NCI-H82 (cell line): ENCODE measurements at regions not wholly inside any gene's neighbourhood (a gene's known extent, or its start where the extent isn't known, plus 50 kb on each side); places are given as distances from the start of the nearest gene placed in this dataset.
"Not testable (repeated sequence)": the region's sequence is repeated elsewhere in the genome, so short reads cannot be mapped to it uniquely, and the experiment has no call there.

Source experiments
- DNase-seq: peaks from one replicate; lab custom pipeline; 2025; lab: John Stamatoyannopoulos, UW

- peak; percentile 41 for DNase-seq
Observed at GRCh38 chr9:134546746-134547145, 94.9 kb upstream of the COL5A1 start.

GRCh38 chr9:134547161-134548100, 94.2 kb upstream of the COL5A1 start:
- DNase-seq = no peak

DNA sequence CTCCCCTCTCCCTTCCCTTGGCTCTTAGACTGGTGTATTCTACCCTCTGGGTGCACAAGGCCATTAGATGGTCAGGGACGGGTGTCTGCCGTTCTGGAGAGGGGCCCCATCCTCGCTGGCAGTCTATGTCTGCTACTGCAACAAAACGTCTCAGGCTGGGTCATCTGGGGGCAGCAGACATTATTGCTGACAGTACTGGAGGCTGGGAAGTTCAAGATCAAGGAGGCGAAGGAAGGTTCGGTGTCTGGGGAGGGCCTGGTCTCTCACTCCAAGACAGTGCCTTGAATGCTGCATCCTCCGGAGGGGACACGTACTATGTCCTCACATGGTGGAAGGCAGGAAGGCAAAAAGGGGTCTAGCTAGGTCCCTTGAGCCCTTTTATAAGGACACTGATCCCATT, 93.4 kb upstream of the COL5A1 start:
- no peak for DNase-seq

DNA sequence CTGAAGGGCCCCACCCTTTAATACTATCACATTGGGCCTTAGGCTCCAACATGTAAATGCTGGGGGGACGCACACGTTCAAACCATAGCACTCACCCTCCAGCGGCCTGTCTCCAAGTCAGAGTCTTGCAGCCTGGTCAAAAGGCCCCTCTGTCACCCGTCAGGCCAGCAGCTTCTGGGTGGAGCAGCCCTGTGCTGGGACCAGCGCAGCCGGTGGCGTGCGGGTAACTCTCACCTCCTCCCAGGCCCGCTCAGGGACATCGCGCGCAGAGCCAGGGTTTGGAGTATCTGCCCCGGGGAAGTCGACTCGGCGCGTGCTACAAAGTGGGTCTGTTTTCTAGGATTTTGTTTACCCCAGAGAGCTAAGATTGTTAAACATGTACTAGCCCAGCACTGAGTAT, 93.0 kb upstream of the COL5A1 start:
- no peak for DNase-seq

DNA sequence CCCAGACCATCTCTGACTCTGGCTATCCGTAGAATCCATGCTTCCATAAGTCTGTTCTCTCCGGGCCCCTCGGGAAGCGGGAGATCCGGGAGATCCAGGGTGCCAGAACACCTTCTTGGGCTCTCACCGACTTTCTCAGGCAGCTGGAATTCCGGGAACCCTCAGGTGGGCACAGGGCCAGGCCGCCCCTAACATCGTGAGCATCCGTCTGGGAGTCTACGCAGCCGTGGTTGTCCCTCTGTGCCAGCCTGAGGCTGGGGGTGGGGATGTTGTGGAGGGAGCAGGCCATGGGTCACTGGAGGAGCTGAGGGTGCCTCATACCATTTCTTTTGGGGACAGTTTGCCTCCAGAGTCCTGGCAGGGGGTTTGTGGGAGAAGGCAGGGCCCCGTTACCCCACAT, 92.3 kb upstream of the COL5A1 start:
- no peak for DNase-seq

- not testable (repeated sequence) for DNase-seq
Observed at GRCh38 chr9:134550081-134550480, 91.5 kb upstream of the COL5A1 start.

- peak; percentile 49 for DNase-seq
Observed at GRCh38 chr9:134550584-134550983, 91.0 kb upstream of the COL5A1 start.

- DNase-seq = no peak
Observed at GRCh38 chr9:134551176-134551575, 90.4 kb upstream of the COL5A1 start.

- no peak for DNase-seq
Observed at GRCh38 chr9:134551644-134552348, 89.8 kb upstream of the COL5A1 start.

DNA sequence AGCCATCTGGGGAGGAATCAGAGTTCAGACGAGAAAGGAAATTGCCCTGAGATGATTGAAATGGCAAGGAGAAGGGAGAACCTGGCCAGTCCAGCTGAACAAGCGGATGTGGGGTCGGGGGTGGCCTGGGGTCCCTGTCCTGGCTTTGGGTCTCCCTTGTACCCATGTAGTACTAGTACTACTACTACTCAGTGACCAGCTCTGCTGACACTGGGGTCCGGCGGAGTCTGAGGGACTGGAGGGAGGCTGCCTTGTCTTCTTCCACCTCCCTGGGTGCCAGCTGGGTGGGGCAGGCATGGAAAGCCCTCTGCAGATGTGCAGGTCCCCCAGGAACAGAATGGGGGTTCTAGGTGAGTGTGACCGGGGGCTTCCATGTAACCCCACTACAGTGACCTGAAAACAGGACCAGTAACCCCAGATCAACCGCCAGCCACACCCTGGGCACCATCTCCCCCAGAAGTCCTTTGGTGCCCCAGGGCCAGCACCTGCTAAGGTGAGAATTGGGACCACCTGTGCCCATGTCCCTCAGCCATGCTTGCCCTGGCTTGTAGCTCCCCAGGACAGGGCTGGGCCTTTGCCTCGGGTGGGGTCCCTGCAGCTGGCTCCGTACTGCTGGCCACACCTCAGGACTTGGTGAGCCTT, 89.1 kb upstream of the COL5A1 start:
- no peak for DNase-seq

GRCh38 chr9:134553061-134553891, 88.3 kb upstream of the COL5A1 start:
- DNase-seq = no peak

DNA sequence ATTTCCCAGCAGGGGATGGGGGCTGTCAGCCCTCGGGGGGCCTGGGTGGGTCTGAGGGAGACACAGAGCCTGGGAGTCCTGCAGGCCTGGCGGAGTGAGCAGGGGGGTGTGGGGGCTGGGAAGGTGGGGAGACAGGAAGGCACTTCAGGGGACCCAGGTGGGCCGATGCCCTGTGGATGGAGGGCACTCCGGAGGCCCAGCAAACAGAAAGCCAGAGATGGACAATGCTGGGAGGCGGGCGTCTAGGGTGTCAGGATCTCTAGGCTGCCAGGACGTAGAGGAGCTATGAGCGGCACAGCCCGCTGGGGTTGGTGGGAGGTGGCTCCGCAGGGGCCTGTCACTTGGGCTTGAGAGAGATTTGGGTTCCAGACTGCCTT, 87.6 kb upstream of the COL5A1 start:
- DNase-seq = no peak

GRCh38 chr9:134554373-134555093, 87.1 kb upstream of the COL5A1 start:
- DNase-seq = peak; percentile 33

- no peak for DNase-seq
Observed at GRCh38 chr9:134555094-134555650, 86.4 kb upstream of the COL5A1 start.

- DNase-seq = no peak
Observed at GRCh38 chr9:134556531-134557068, 85.0 kb upstream of the COL5A1 start.

- no peak for DNase-seq
Observed at GRCh38 chr9:134557331-134557730, 84.3 kb upstream of the COL5A1 start.

- no peak for DNase-seq
Observed at GRCh38 chr9:134558124-134558905, 83.3 kb upstream of the COL5A1 start.

GRCh38 chr9:134559013-134559412, 82.6 kb upstream of the COL5A1 start:
- DNase-seq = no peak

DNA sequence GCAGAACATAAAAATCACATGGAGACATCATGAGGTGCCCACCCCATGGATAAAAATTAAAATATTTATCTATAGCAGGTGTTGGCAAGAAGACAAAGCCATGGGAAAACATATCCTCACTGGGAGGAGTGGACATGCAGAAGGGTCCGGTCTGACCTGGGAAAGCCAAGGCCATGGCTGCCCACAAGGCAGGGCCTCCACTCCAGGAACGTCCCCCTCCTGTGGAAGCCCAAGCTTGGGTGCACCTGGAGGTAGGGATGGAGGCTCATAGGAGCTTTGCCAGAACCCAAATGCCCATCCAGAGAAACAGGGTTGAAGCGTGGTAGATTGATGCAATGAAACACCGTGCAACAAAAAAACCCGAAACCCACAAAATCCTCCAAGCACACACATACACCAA, 81.4 kb upstream of the COL5A1 start:
- no peak for DNase-seq

- no peak for DNase-seq
Observed at GRCh38 chr9:134560654-134561053, 80.9 kb upstream of the COL5A1 start.
